ENCODE measurements at regions not wholly inside any gene's neighbourhood (a gene's known extent, or its start where the extent isn't known, plus 50 kb on each side); places are given as distances from the start of the nearest gene placed in this dataset.
"Not testable (repeated sequence)": the region's sequence is repeated elsewhere in the genome, so short reads cannot be mapped to it uniquely, and the experiment has no call there.

- ATAC-seq; H3K36me3 Mint-ChIP-seq; H3K9me3 Mint-ChIP-seq; H3K27ac Mint-ChIP-seq; DNase-seq (ENCODE audit: low spot score in 2 of 2): not testable (repeated sequence)
Measured at GRCh38 chr2:111323384-111323783, 202.7 kb downstream of the BCL2L11 start.

- H3K27ac Mint-ChIP-seq; ATAC-seq; H3K9me3 Mint-ChIP-seq; H3K36me3 Mint-ChIP-seq; DNase-seq (ENCODE audit: low spot score in 2 of 2): not testable (repeated sequence)
Measured at GRCh38 chr2:111327726-111328125, 207.0 kb downstream of the BCL2L11 start.

DNA sequence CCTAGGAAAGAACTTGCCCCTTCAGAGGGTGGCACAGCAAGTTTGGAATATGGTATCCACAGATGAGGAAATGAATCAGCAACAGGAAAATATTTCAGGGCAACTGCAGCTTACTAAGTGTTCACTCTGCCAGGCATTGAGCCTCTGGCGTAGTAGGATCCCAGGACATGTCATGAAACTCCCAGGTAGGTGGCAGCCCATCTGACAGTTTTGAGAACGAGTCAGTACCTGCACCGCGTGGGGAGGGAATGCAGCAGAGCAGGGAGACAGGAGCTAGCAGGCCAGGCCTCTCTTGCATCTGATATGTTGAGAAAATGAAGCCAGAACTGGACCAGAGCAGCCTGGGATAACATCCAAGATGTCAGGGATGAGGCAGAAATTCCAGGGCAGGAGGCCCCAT is 208.6 kb downstream of the BCL2L11 start:
- not testable (repeated sequence) for H3K27ac Mint-ChIP-seq; DNase-seq (ENCODE audit: low spot score in 2 of 2); H3K9me3 Mint-ChIP-seq; H3K36me3 Mint-ChIP-seq; ATAC-seq

DNA sequence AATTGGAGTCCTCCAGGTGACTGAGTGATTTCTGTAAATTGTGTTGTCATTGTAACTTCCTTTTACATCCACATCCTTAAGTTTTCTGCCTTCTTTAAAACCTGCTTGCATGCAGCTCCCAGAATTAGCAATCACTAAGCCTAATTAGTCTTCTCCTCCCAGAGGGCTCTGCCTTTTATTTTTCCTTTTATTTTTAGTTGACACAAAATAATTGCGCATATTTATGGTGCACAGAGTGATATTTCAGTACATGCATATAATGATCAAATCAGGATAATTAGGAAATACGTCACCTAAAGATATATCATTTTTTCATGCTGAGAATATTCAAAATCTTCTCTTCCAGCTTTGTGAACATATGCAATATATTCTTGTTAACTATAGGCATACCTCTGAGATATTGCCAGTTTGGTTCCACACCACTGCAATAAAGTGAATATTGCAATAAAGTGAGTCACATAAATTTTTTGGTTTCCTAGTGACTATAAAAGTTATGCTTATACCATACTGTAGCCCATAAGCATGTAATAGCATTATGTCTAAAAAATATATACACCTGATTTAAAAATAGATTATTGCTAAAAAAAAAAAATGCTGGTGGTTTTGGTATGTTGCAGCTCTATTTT is 210.5 kb downstream of the BCL2L11 start:
- not testable (repeated sequence) for DNase-seq (ENCODE audit: low spot score in 2 of 2); H3K27ac Mint-ChIP-seq; H3K36me3 Mint-ChIP-seq; H3K9me3 Mint-ChIP-seq; ATAC-seq

- H3K27ac Mint-ChIP-seq; ATAC-seq; DNase-seq (ENCODE audit: low spot score in 2 of 2); H3K36me3 Mint-ChIP-seq; H3K9me3 Mint-ChIP-seq: not testable (repeated sequence)
Measured at GRCh38 chr2:111335220-111335907, 214.7 kb downstream of the BCL2L11 start.

DNA sequence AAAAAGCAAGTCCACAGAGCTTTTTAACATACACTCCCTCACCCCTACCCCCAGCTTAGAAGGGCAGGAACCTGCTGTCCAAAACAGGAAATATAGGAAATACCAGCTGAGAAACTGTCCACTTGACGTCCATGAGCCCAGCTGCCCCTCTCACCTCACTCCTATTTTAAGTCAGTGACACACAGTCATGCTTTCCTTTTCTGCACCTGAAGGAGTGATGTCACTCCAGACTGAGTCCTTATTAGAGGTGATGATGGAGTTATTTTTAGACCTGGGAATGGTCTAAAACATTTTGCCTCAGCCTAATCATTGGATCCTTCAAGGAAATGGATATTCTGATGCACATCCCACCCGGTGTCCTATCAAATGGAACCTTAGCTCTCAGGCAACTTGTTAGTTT is 217.8 kb downstream of the BCL2L11 start:
- not testable (repeated sequence) for ATAC-seq; DNase-seq (ENCODE audit: low spot score in 2 of 2); H3K9me3 Mint-ChIP-seq; H3K27ac Mint-ChIP-seq; H3K36me3 Mint-ChIP-seq

GRCh38 chr2:111339476-111339875 is 218.8 kb downstream of the BCL2L11 start:
- H3K27ac Mint-ChIP-seq; H3K36me3 Mint-ChIP-seq; H3K9me3 Mint-ChIP-seq; DNase-seq (ENCODE audit: low spot score in 2 of 2); ATAC-seq: not testable (repeated sequence)

GRCh38 chr2:111344590-111344989 is 223.9 kb downstream of the BCL2L11 start:
- not testable (repeated sequence) for ATAC-seq; H3K9me3 Mint-ChIP-seq; DNase-seq (ENCODE audit: low spot score in 2 of 2); H3K36me3 Mint-ChIP-seq; H3K27ac Mint-ChIP-seq

- ATAC-seq; H3K36me3 Mint-ChIP-seq; H3K27ac Mint-ChIP-seq; H3K9me3 Mint-ChIP-seq; DNase-seq (ENCODE audit: low spot score in 2 of 2): not testable (repeated sequence)
Measured at GRCh38 chr2:111345439-111345838, 224.7 kb downstream of the BCL2L11 start.

- peak in 1 of 2 donors; percentile 28 for ATAC-seq
- H3K9me3 Mint-ChIP-seq; DNase-seq (ENCODE audit: low spot score in 2 of 2); H3K36me3 Mint-ChIP-seq; H3K27ac Mint-ChIP-seq: not testable (repeated sequence)
Measured at GRCh38 chr2:111346018-111346930, 225.6 kb downstream of the BCL2L11 start.

DNA sequence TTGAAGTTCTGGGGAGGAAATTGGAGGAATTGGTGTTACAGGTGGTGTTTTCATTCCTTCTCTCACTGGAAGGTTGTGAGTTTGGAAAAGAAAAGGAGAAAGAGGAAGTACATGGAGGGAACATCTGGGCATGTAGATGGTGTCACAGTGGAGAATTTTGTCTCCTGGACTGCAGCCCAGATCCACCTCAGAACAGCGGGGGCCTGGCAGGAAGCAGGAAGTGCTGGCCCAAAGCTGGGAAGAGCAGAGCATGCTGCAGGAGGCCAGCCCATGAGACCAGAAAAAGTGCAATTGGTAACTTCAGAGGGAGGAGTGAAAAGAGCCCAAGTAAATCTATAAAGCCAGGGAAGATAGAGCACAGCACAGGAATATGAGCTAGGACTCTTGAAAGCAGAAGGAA is 227.0 kb downstream of the BCL2L11 start:
- H3K36me3 Mint-ChIP-seq; H3K27ac Mint-ChIP-seq; DNase-seq (ENCODE audit: low spot score in 2 of 2); ATAC-seq; H3K9me3 Mint-ChIP-seq: not testable (repeated sequence)

- not testable (repeated sequence) for H3K9me3 Mint-ChIP-seq; ATAC-seq; H3K27ac Mint-ChIP-seq; H3K36me3 Mint-ChIP-seq; DNase-seq (ENCODE audit: low spot score in 2 of 2)
Measured at GRCh38 chr2:111348316-111348715, 227.6 kb downstream of the BCL2L11 start.

DNA sequence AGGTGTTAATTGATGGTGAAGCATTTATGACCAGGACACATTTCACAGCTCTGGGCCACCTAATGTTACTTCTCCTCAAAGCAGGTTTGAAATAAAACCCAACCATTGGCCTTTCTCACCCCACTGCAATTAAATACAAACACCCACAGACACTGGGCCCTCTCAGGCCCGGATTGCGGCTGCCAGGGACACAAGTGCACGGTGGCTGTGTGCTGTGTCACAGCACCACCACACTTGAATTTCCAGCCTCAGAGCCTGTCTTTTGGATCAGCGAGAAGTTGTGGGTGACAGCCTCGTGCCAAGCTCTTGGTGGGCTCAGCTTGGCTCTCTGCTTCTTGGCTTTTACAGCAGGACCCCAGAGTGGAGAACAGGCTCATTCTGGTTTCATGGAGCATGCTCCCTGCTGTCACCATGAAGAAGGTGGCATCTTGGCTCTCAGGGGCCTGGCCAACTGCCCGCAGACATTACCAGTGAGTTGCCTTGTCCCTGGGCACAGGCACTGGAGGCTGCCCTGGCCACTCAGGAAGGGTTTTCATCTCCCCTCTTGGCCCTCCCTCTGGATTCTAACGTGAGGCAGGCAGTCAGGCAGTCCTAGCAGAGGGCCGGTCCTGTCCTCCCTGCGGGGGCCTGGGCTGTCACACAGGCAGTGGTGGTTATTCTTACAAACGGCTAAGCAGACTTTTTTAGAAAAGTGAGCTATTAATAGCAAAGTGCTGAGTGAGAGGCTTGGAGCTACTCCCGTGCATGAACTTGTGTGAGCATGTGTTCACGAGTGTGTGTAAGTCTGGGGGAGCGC is 234.5 kb downstream of the BCL2L11 start:
- not testable (repeated sequence) for DNase-seq (ENCODE audit: low spot score in 2 of 2); H3K36me3 Mint-ChIP-seq; H3K27ac Mint-ChIP-seq; H3K9me3 Mint-ChIP-seq; ATAC-seq

DNA sequence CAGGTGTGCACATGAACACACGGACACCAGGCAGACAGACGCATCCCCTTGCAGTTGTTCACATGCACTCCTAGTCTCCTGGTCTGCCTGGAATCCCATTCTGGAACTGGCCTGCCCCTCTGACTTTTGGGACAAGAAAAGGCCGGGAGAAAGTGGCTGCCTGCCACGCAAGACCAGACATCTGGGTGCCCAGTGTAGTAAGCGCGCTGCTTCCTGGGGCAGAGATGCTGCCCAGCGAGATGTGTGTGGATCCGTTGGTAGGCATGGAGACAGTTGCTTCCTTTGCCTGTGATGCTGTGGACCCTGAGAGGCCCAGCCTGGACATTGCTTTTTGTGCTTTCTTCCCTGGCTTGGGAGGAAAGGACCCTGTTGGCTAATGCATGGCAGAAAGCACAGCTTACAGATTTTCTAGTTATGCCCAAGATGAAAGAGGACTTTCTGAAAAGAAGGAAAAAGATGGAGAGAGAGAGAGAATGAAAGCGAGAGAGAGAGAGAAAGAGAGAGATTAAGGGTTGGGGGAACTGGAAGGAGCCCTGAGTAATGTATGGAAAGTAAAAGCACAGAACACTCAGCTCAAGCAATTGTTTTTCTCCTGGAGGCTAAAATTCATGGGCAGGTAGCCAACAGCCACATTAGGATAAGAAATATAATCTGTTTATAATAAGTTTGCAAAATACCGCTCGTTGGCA is 235.3 kb downstream of the BCL2L11 start:
- not testable (repeated sequence) for DNase-seq (ENCODE audit: low spot score in 2 of 2); ATAC-seq; H3K36me3 Mint-ChIP-seq; H3K9me3 Mint-ChIP-seq; H3K27ac Mint-ChIP-seq

DNA sequence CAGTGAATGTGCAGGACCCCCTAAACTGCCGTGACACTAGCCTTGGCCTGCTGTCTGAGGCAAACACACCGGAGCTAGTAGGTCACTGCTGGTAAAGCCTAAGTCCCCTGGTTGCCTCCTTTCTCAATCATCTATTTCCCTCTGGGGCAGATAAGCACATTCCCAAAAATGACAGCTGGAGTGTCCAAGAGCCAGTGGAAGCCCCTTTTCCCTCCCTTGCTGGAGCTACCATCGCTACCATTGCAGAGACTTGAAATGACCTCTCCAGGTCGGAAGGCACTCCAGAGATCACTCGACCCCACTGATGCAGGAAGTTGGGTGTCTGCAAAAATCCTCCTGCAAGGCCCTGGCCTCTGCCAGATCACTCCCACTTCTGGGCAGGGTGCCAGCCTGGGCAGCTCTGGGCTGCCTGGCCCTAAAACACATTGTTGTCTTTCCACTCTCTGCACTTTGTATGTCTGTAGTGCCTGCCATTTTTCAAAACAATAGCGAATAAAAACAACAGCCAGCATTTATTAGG is 235.9 kb downstream of the BCL2L11 start:
- ATAC-seq; DNase-seq (ENCODE audit: low spot score in 2 of 2); H3K9me3 Mint-ChIP-seq; H3K36me3 Mint-ChIP-seq; H3K27ac Mint-ChIP-seq: not testable (repeated sequence)
